ENCODE measurements at regions not wholly inside any gene's neighbourhood (a gene's known extent, or its start where the extent isn't known, plus 50 kb on each side); places are given as distances from the start of the nearest gene placed in this dataset.

- H3K36me3 ChIP-seq = no peaks in the 10 kb centered on the region
- H3K9me3 ChIP-seq = no peaks in the 10 kb centered on the region
- intact Hi-C loops (cut with DNase I) = no loop called here
- TF ChIP-seq CTCF (IDR thresholded peaks at IDR 0.05) = no peak
- H3K27ac ChIP-seq = no peak overlapping the region
- H3K4me1 ChIP-seq = no peaks in the 10 kb centered on the region
- no peaks in the 10 kb centered on the region for H3K27me3 ChIP-seq (ENCODE audit: low read depth)
- DNase-seq (no peak), ATAC-seq (no peak)
- H3K4me3 ChIP-seq = no peak overlapping the region
Measured at GRCh38 chr1:58380345-58380744, 166.2 kb downstream of the OMA1 start.

- Histone ChIP-seq H3K9me3 (no peaks in the 10 kb centered on the region), H3K36me3 (no peaks in the 10 kb centered on the region), H3K27me3 (ENCODE audit: low read depth) (no peaks in the 10 kb centered on the region), H3K4me3 (no peak overlapping the region), H3K4me1 (no peaks in the 10 kb centered on the region), H3K27ac (no peak overlapping the region)
- ATAC-seq = no peak
- no peak for TF ChIP-seq CTCF (IDR thresholded peaks at IDR 0.05)
- intact Hi-C loops (cut with DNase I) = no loop called here
- no peak for DNase-seq
Measured at GRCh38 chr1:58367217-58367616, 179.3 kb downstream of the OMA1 start.

- H3K4me1 ChIP-seq = no peaks in the 10 kb centered on the region
- TF ChIP-seq CTCF (IDR thresholded peaks at IDR 0.05) = no peak
- no peak overlapping the region for H3K27ac ChIP-seq
- no peaks in the 10 kb centered on the region for H3K27me3 ChIP-seq (ENCODE audit: low read depth)
- no peak for ATAC-seq
- H3K9me3 ChIP-seq = no peaks in the 10 kb centered on the region
- no peak overlapping the region for H3K4me3 ChIP-seq
- H3K36me3 ChIP-seq = no peaks in the 10 kb centered on the region
- no peak for DNase-seq
- intact Hi-C loops (cut with DNase I) = no loop called here
Measured at GRCh38 chr1:58365328-58365727, 181.2 kb downstream of the OMA1 start.

GRCh38 chr1:58363585-58363984 lies 182.9 kb downstream of the OMA1 start:
- H3K4me3 ChIP-seq = no peak overlapping the region
- no peaks in the 10 kb centered on the region for H3K27me3 ChIP-seq (ENCODE audit: low read depth)
- H3K9me3 ChIP-seq = no peaks in the 10 kb centered on the region
- DNase-seq (no peak), ATAC-seq (no peak)
- TF ChIP-seq CTCF (IDR thresholded peaks at IDR 0.05) = no peak
- no peak overlapping the region for H3K27ac ChIP-seq
- no peaks in the 10 kb centered on the region for H3K36me3 ChIP-seq
- intact Hi-C loops (cut with DNase I) = no loop called here
- no peaks in the 10 kb centered on the region for H3K4me1 ChIP-seq

- intact Hi-C loops (cut with DNase I) = no loop called here
- no peaks in the 10 kb centered on the region for H3K9me3 ChIP-seq
- H3K27me3 ChIP-seq (ENCODE audit: low read depth) = no peaks in the 10 kb centered on the region
- TF ChIP-seq CTCF (IDR thresholded peaks at IDR 0.05) = no peak
- DNase-seq = no peak
- no peaks in the 10 kb centered on the region for H3K4me1 ChIP-seq
- no peak overlapping the region for H3K27ac ChIP-seq
- ATAC-seq = no peak
- no peaks in the 10 kb centered on the region for H3K36me3 ChIP-seq
- no peak overlapping the region for H3K4me3 ChIP-seq
Measured at GRCh38 chr1:58361134-58361533, 185.4 kb downstream of the OMA1 start.

GRCh38 chr1:58358346-58358745 lies 188.2 kb downstream of the OMA1 start:
- no peak for ATAC-seq

More at GRCh38 chr1:58358346-58358745, 188.2 kb downstream of the OMA1 start:
- no peak for DNase-seq
- Histone ChIP-seq H3K27ac (no peak overlapping the region), H3K27me3 (ENCODE audit: low read depth) (no peaks in the 10 kb centered on the region), H3K4me3 (no peak overlapping the region), H3K36me3 (no peaks in the 10 kb centered on the region), H3K9me3 (no peaks in the 10 kb centered on the region), H3K4me1 (no peaks in the 10 kb centered on the region)
- no peak for TF ChIP-seq CTCF (IDR thresholded peaks at IDR 0.05)
- intact Hi-C loops (cut with DNase I) = no loop called here
